Prostate gland (tissue), 2 donors: ENCODE measurements at regions not wholly inside any gene's neighbourhood (a gene's known extent, or its start where the extent isn't known, plus 50 kb on each side); places are given as distances from the start of the nearest gene placed in this dataset.

Source experiments
- DNase-seq: peaks from one replicate; pipeline ENCODE4 v3.0.0-alpha.2; 2019; ENCODE audit warnings: low spot score
- H3K27ac ChIP-seq, 2 donors: fragments of 200-600 bp; sonication (generic); 2 replicates each; pipeline ENCODE4 v1.5.1; 2017 to 2019
- H3K27me3 ChIP-seq: fragments of 200-600 bp; sonication (generic); replicated peaks from 2 replicates; pipeline ENCODE4 v1.5.1; 2019; ENCODE audit not compliant: insufficient read depth
- H3K36me3 ChIP-seq, 2 donors: fragments of 200-600 bp; sonication (generic); 1 replicate in 1 of 2; 2 replicates in 1 of 2; pipeline versions ENCODE4 v1.5.1 to v1.8.1; 2017 to 2019
- H3K4me1 ChIP-seq: fragments of 200-600 bp; sonication (generic); replicated peaks from 2 replicates; pipeline ENCODE4 v1.5.1; 2019
- H3K4me3 ChIP-seq, 2 donors: fragments of 200-600 bp; sonication (generic); 2 replicates each; pipeline ENCODE4 v1.5.1; 2017 to 2019
- H3K9me3 ChIP-seq: fragments of 200-600 bp; sonication (generic); 2 replicates; pipeline ENCODE4 v1.5.1; 2017
- POLR2A ChIP-seq: fragments of 450-650 bp; IDR thresholded peaks from one replicate; pipeline ENCODE4 v1.6.1; 2016; ENCODE audit warnings: antibody characterized with exemption, mild to moderate bottlenecking
- POLR2AphosphoS5 ChIP-seq: sonication (generic); formaldehyde crosslinking; IDR thresholded peaks from one replicate; pipeline ENCODE4 v1.6.1; 2017; ENCODE audit warnings: antibody characterized with exemption
- WGBS: methylation state at CpG from one replicate; pipeline ENCODE4 v1.1.5; 2018; 5-methylcytosine and 5-hydroxymethylcytosine counted together
- intact Hi-C: fragments of 100-400 bp; cut with DNase I; formaldehyde crosslinking; loops from one replicate; pipeline ENCODE4 v1.14.2; 2022
- TF ChIP-seq, protein P1 (sequence below), 4 experiments: fragments of 200-600 bp in 2 of 4; fragments of 450-650 bp in 2 of 4; sonication (generic) in 2 of 4; IDR thresholded peaks; 1 replicate in 3 of 4; 2 replicates in 1 of 4; pipeline ENCODE4 v1.5.1; 2016 to 2019; ENCODE audit warnings: antibody characterized with exemption in 4 of 4, mild to moderate bottlenecking in 2 of 4, moderate library complexity in 2 of 4

- Histone ChIP-seq H3K36me3 (no peaks in the 10 kb centered on the region), H3K27ac (no peak overlapping the region), H3K9me3 (no peaks in the 10 kb centered on the region), H3K4me1 (no peaks in the 10 kb centered on the region), H3K27me3 (no peaks in the 10 kb centered on the region), H3K4me3 (no peak overlapping the region)
- intact Hi-C loops: no loop called here
- TF ChIP-seq POLR2A: no peak
- TF ChIP-seq, protein P1, sequence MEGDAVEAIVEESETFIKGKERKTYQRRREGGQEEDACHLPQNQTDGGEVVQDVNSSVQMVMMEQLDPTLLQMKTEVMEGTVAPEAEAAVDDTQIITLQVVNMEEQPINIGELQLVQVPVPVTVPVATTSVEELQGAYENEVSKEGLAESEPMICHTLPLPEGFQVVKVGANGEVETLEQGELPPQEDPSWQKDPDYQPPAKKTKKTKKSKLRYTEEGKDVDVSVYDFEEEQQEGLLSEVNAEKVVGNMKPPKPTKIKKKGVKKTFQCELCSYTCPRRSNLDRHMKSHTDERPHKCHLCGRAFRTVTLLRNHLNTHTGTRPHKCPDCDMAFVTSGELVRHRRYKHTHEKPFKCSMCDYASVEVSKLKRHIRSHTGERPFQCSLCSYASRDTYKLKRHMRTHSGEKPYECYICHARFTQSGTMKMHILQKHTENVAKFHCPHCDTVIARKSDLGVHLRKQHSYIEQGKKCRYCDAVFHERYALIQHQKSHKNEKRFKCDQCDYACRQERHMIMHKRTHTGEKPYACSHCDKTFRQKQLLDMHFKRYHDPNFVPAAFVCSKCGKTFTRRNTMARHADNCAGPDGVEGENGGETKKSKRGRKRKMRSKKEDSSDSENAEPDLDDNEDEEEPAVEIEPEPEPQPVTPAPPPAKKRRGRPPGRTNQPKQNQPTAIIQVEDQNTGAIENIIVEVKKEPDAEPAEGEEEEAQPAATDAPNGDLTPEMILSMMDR (IDR thresholded peaks at IDR 0.05): no peak
- no peak for TF ChIP-seq POLR2AphosphoS5
- WGBS: 65% methylated on average over 7 of the region's 7 CpGs
- peak; percentile 22 for DNase-seq
These were observed 83.8 kb upstream of the TPM1 start for GRCh38 chr15:62958528-62959363.

DNA sequence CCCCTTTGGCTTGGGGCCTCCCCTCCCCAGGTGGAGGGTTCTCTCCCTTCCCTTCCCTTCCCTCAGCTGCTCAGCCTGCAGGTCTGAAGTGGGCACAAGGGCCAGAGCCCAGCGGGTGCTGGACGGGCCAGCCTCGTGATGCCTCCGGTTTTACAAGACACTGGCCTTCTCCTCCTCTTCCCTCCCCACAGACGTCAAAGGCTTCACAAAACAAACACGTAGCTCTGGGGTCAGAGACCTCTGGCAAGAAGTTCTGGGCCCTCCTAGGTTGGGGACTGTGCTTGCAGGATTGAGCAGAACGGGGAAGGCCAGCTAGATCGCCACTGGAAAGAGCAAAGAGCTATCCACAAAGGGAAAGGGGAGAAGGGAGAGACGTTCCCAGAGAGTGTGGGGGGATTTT lies 81.4 kb upstream of the TPM1 start:
- Histone ChIP-seq H3K27me3 (no peaks in the 10 kb centered on the region), H3K36me3 (no peaks in the 10 kb centered on the region), H3K4me3 (no peak overlapping the region), H3K27ac (no peak overlapping the region), H3K4me1 (no peaks in the 10 kb centered on the region), H3K9me3 (no peaks in the 10 kb centered on the region)
- TF ChIP-seq, protein P1 (IDR thresholded peaks at IDR 0.05): no peak
- no peak for TF ChIP-seq POLR2A
- TF ChIP-seq POLR2AphosphoS5: no peak
- WGBS: 86% methylated on average over 9 of the region's 9 CpGs
- DNase-seq: no peak
- intact Hi-C loops: no loop called here

DNA sequence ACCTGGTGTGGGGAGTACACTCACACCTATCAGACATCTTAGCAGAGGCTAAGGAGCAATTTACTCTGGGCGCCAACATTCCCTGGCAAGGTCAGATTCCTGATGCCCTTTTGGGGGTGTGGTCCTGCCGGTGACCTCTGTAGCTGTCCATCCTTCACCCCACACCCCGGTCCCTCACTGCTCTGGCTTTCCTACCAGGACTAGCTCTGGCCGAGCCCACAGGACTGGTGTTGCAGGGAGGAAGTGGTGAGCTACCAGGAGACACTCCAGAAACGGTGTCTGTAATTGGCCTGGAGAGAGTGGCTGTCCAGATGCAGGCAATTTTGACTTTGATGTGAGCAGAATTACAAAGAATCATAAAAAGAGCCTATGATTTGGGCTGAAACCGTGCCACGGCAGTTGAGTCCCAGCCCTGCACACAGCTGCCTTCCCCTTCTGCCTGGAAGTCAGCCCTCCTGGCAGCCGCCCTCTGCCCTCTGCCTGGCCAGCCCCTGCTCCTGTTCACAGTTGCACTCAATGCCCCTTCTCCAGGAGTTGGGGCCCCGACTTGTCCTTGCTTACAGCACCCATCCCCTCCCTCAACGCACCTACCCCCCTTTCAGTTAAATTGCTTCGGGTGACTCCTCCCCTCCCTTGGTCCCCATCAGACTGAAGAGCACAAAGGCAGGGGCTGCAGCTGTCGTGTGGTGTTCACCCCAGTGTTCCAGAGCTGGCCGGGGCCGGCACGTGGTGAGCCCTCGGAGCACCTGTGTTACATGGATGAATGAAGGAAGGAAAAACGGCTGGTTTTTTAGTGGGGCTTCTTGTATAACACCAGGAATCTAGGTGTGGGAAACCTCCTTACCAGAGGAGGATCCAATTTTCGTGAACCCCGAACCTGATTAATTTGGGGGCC lies 80.2 kb upstream of the TPM1 start:
- Histone ChIP-seq H3K36me3 (no peaks in the 10 kb centered on the region), H3K27me3 (no peaks in the 10 kb centered on the region), H3K4me1 (no peaks in the 10 kb centered on the region), H3K27ac (no peak overlapping the region), H3K4me3 (no peak overlapping the region), H3K9me3 (no peaks in the 10 kb centered on the region)
- intact Hi-C loops: no loop called here
- 77% methylated on average over 19 of the region's 19 CpGs for WGBS
- DNase-seq: no peak
- TF ChIP-seq, protein P1 (IDR thresholded peaks at IDR 0.05): no peak

DNA sequence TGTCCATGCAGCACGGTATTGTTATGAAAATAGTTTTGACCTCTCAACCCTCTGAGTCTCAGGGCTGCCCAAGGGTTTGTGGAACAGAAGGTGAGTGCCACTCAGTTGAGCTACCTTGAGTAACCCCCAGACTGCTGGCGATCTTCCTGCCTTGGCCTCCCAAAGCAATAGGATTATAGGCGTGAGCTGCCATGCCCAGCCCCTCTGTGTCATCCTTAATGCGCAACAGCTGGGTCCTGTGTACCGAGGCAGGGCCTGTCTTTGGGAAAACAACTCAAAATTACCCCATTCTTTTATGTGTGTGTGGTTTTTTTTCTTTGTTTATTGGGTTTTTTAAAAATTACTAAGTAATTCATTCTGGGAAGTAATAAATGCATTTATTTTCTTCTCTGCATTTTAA lies 78.3 kb upstream of the TPM1 start:
- intact Hi-C loops: no loop called here
- Histone ChIP-seq H3K4me1 (no peaks in the 10 kb centered on the region), H3K36me3 (no peaks in the 10 kb centered on the region), H3K4me3 (no peak overlapping the region), H3K9me3 (no peaks in the 10 kb centered on the region), H3K27me3 (no peaks in the 10 kb centered on the region), H3K27ac (no peak overlapping the region)
- DNase-seq: no peak
- WGBS: 81% methylated on average over 5 of the region's 5 CpGs
- TF ChIP-seq POLR2AphosphoS5: no peak
- TF ChIP-seq, protein P1 (IDR thresholded peaks at IDR 0.05): no peak
- TF ChIP-seq POLR2A: no peak
